ENCODE measurements at regions not wholly inside any gene's neighbourhood (a gene's known extent, or its start where the extent isn't known, plus 50 kb on each side); places are given as distances from the start of the nearest gene placed in this dataset.
A peak's percentile ranks its signal among the peaks of the same experiment; 100 is the strongest.

GRCh38 chr3:117798687-117799386, 1089.3 kb downstream of the TUSC7 start:
- Histone ChIP-seq H3K27me3 (no peaks in the 10 kb centered on the region), H3K4me3 (no peak overlapping the region), H3K27ac (no peak overlapping the region), H3K4me1 (no peaks in the 10 kb centered on the region), H3K9me3 (no peaks in the 10 kb centered on the region), H3K36me3 (no peaks in the 10 kb centered on the region)
- DNase-seq (no peak), ATAC-seq (no peak)
- TF ChIP-seq CTCF (IDR thresholded peaks at IDR 0.05), result no peak
- intact Hi-C loops (cut with DNase I), result no loop called here

- no peaks in the 10 kb centered on the region for H3K36me3 ChIP-seq
- H3K27ac ChIP-seq, result no peak overlapping the region
- H3K9me3 ChIP-seq, result no peaks in the 10 kb centered on the region
- H3K4me3 ChIP-seq, result no peak overlapping the region
- TF ChIP-seq CTCF (IDR thresholded peaks at IDR 0.05), result no peak
- intact Hi-C loops (cut with DNase I), result no loop called here
- H3K4me1 ChIP-seq, result no peaks in the 10 kb centered on the region
- ATAC-seq (no peak), DNase-seq (no peak)
- H3K27me3 ChIP-seq, result no peaks in the 10 kb centered on the region
Observed at GRCh38 chr3:117799387-117799735, 1089.8 kb downstream of the TUSC7 start.

GRCh38 chr3:117801912-117802239, 1092.3 kb downstream of the TUSC7 start:
- Histone ChIP-seq H3K27ac (no peak overlapping the region), H3K4me3 (no peak overlapping the region), H3K36me3 (no peaks in the 10 kb centered on the region), H3K27me3 (no peaks in the 10 kb centered on the region), H3K4me1 (no peaks in the 10 kb centered on the region), H3K9me3 (no peaks in the 10 kb centered on the region)
- intact Hi-C loops (cut with DNase I), result no loop called here
- DNase-seq (no peak), ATAC-seq (peak; percentile 58)
- no peak for TF ChIP-seq CTCF (IDR thresholded peaks at IDR 0.05)

- Histone ChIP-seq H3K27ac (no peak overlapping the region), H3K4me1 (no peaks in the 10 kb centered on the region), H3K4me3 (no peak overlapping the region), H3K36me3 (no peaks in the 10 kb centered on the region), H3K27me3 (no peaks in the 10 kb centered on the region), H3K9me3 (no peaks in the 10 kb centered on the region)
- no peak for DNase-seq
- TF ChIP-seq CTCF (IDR thresholded peaks at IDR 0.05), result no peak
- ATAC-seq, result no peak
- intact Hi-C loops (cut with DNase I), result no loop called here
Observed at GRCh38 chr3:117809186-117810081, 1099.9 kb downstream of the TUSC7 start.

- Histone ChIP-seq H3K4me1 (no peaks in the 10 kb centered on the region), H3K27ac (no peak overlapping the region), H3K27me3 (no peaks in the 10 kb centered on the region), H3K9me3 (no peaks in the 10 kb centered on the region), H3K4me3 (no peak overlapping the region), H3K36me3 (no peaks in the 10 kb centered on the region)
- no peak for TF ChIP-seq CTCF (IDR thresholded peaks at IDR 0.05)
- ATAC-seq (no peak), DNase-seq (no peak)
- intact Hi-C loops (cut with DNase I), result no loop called here
Observed at GRCh38 chr3:117811786-117812185, 1102.2 kb downstream of the TUSC7 start.
